Endothelial cell of umbilical vein (primary cell): ENCODE measurements at regions not wholly inside any gene's neighbourhood (a gene's known extent, or its start where the extent isn't known, plus 50 kb on each side); places are given as distances from the start of the nearest gene placed in this dataset.

ENCODE experiments used
- BruUV-seq: library from RNA; stranded (reverse); fragments of 400-500 nt; replicated peaks from 2 replicates; lab custom pipeline; 2021; lab: Mats Ljungman, UMichigan
- CTCF ChIA-PET: fragments of 300-600, 350-600 bp; sonication (Branson Sonifier 250); formaldehyde crosslinking; loops from one replicate; lab custom pipeline; 2021; ENCODE audit warnings: antibody characterized with exemption, inconsistent platforms; lab: Charles Lee
- POLR2A ChIA-PET: fragments of 300-600, 350-600 bp; sonication (Branson Sonifier 250); formaldehyde crosslinking; loops from one replicate; lab custom pipeline; 2021; ENCODE audit warnings: antibody characterized with exemption, inconsistent platforms; lab: Charles Lee
- DNase-seq: peaks from one replicate; pipeline ENCODE4 v3.0.0-alpha.2; 2011; ENCODE audit warnings: low read depth, low spot score
- FAIRE-seq: peaks from 2 replicates; lab custom pipeline; 2011; peaks lifted over from hg19 to GRCh38; lab: Jason Lieb, UNC
- H2AFZ ChIP-seq: 2 replicates; pipeline ENCODE4 v1.6.0; 2012; ENCODE audit warnings: low read depth, low read length, control low read depth, inconsistent platforms
- H3K27ac ChIP-seq: 2 replicates; pipeline ENCODE4 v1.5.1; 2011; ENCODE audit warnings: low read depth, mild to moderate bottlenecking, control low read depth, low read length, moderate library complexity; ENCODE audit not compliant: insufficient read depth
- H3K27me3 ChIP-seq, 2 experiments: 2 replicates each; pipeline versions ENCODE4 v1.6.0 to v1.6.1; 2011; ENCODE audit warnings: low read length in 2 of 2, mixed read lengths in 1 of 2; ENCODE audit not compliant: control insufficient read depth in 2 of 2, insufficient read depth in 2 of 2
- H3K36me3 ChIP-seq, 2 experiments: 2 replicates in 1 of 2; 3 replicates in 1 of 2; pipeline ENCODE4 v1.5.1; 2011; ENCODE audit warnings: low read length in 2 of 2, mild to moderate bottlenecking in 1 of 2, moderate library complexity in 1 of 2; ENCODE audit not compliant: control insufficient read depth in 2 of 2, insufficient read depth in 2 of 2; ENCODE audit errors: extremely low read depth in 1 of 2
- H3K4me1 ChIP-seq: 3 replicates; pipeline ENCODE4 v1.5.1; 2011; ENCODE audit warnings: mild to moderate bottlenecking, low read length; ENCODE audit not compliant: control insufficient read depth, insufficient read depth; ENCODE audit errors: extremely low read depth
- H3K4me2 ChIP-seq: 2 replicates; pipeline ENCODE4 v1.6.1; 2011; ENCODE audit warnings: low read length, control low read depth, mixed read lengths; ENCODE audit not compliant: insufficient read depth
- H3K4me3 ChIP-seq, 3 experiments: fragments of 200-600 bp in 1 of 3; sonication (generic), shearing (Covaris generic) in 1 of 3; replicated peaks in 1 of 3; 2 replicates each; pipeline ENCODE4 v1.5.1; 2011 to 2016; ENCODE audit warnings: control low read depth in 3 of 3, low read length in 3 of 3, mild to moderate bottlenecking in 2 of 3, inconsistent platforms in 1 of 3, low read depth in 1 of 3, moderate library complexity in 1 of 3; ENCODE audit not compliant: insufficient read depth in 1 of 3
- H3K79me2 ChIP-seq: 2 replicates; pipeline ENCODE4 v1.6.0; 2012; ENCODE audit warnings: low read length, inconsistent platforms; ENCODE audit not compliant: control insufficient read depth, insufficient read depth
- H3K9ac ChIP-seq: replicated peaks from 2 replicates; pipeline ENCODE3; 2011; ENCODE audit warnings: low read length, control low read depth; ENCODE audit not compliant: insufficient read depth; ENCODE audit errors: extremely low read depth
- H3K9me1 ChIP-seq: replicated peaks from 3 replicates; pipeline ENCODE4 v1.6.0; 2011; ENCODE audit warnings: mild to moderate bottlenecking, low read length; ENCODE audit not compliant: control insufficient read depth, insufficient read depth; ENCODE audit errors: extremely low read depth
- H3K9me3 ChIP-seq: replicated peaks from 2 replicates; pipeline ENCODE4 v1.5.1; 2012; ENCODE audit warnings: low read length, inconsistent platforms; ENCODE audit not compliant: control insufficient read depth, insufficient read depth
- H4K20me1 ChIP-seq: replicated peaks from 2 replicates; pipeline ENCODE3; 2011; ENCODE audit warnings: mild to moderate bottlenecking, low read length; ENCODE audit not compliant: control insufficient read depth, insufficient read depth; ENCODE audit errors: extremely low read depth
- EZH2 ChIP-seq: IDR thresholded peaks from 2 replicates; pipeline ENCODE4 v1.6.1; 2012; ENCODE audit warnings: borderline replicate concordance, low read depth, mild to moderate bottlenecking, moderate library complexity, low read length, inconsistent platforms; ENCODE audit not compliant: severe bottlenecking
- FOS ChIP-seq: IDR thresholded peaks from 2 replicates; pipeline ENCODE4 v1.6.1; 2011; ENCODE audit warnings: mild to moderate bottlenecking, low read length, moderate library complexity, borderline replicate concordance; ENCODE audit not compliant: insufficient read depth
- GATA2 ChIP-seq: IDR thresholded peaks from 2 replicates; pipeline ENCODE4 v1.7.0; 2011; ENCODE audit warnings: low read depth, mild to moderate bottlenecking, moderate library complexity, mixed read lengths, low read length; ENCODE audit not compliant: insufficient read length, insufficient read depth
- JUN ChIP-seq: IDR thresholded peaks from 2 replicates; pipeline ENCODE4 v1.6.1; 2011; ENCODE audit warnings: borderline replicate concordance, low read depth; ENCODE audit not compliant: insufficient read length, insufficient read depth
- MYC ChIP-seq: IDR thresholded peaks from one replicate; pipeline ENCODE4 v1.6.1; 2011; ENCODE audit warnings: mild to moderate bottlenecking, low read depth, low read length
- POLR2A ChIP-seq: IDR thresholded peaks from 2 replicates; pipeline ENCODE4 v1.6.1; 2012; ENCODE audit warnings: low read depth, mild to moderate bottlenecking, control low read depth, low read length
- POLR2AphosphoS5 ChIP-seq: IDR thresholded peaks from 2 replicates; pipeline ENCODE4 v1.6.1; 2012; ENCODE audit warnings: low read depth, mild to moderate bottlenecking, control low read depth, low read length, moderate library complexity; ENCODE audit not compliant: insufficient read depth
- dilution Hi-C: fragments of 300-500 bp; cut with MboI; formaldehyde crosslinking; loops from one replicate; pipeline ENCODE4 v1.15.0; 2019; ENCODE audit warnings: low sequenced_read_pairs; ENCODE audit not compliant: extremely low pct_ligation_motif_present
- intact Hi-C: fragments of 100-400 bp; cut with micrococcal nuclease; formaldehyde crosslinking; loops from one replicate; pipeline ENCODE4 v1.10.0; 2022
- TF ChIP-seq, protein P1 (sequence below), 2 donors: IDR thresholded peaks; 1 replicate in 1 of 2; 2 replicates in 1 of 2; pipeline ENCODE4 v1.5.1; 2011; ENCODE audit warnings: low read length in 2 of 2, mild to moderate bottlenecking in 2 of 2, moderate library complexity in 2 of 2, control low read depth in 1 of 2, inconsistent platforms in 1 of 2, low read depth in 1 of 2; ENCODE audit not compliant: insufficient read depth in 1 of 2; ENCODE audit errors: extremely low read depth in 1 of 2
- TF ChIP-seq, protein P2 (sequence below): IDR thresholded peaks from 2 replicates; pipeline ENCODE4 v1.6.1; 2011; ENCODE audit not compliant: insufficient read depth, insufficient read length

DNA sequence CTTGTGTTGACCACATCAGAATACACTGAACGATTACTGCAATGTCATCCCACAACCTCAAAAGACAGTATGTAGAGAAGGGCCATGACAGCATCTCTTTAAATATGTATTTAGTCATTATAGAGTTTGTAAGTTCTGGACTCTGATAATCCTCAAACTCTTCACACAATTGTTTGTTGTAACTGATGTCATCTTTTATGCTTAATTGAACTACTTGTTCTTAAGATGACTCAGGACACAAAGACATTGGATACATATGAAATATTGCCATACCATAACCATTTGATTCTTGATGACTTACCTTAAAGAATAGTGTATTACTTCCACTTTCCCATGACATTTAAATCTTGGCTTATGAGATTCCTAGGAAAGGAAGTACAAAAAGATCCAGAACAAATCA lies 347.6 kb downstream of the KLF5 start:
- Histone ChIP-seq H3K4me3 (no peak overlapping the region), H3K79me2 (no peaks in the 10 kb centered on the region), H3K27ac (no peak overlapping the region), H4K20me1 (no peaks in the 10 kb centered on the region), H3K27me3 (no peaks in the 10 kb centered on the region), H3K36me3 (no peaks in the 10 kb centered on the region), H3K9me1 (no peaks in the 10 kb centered on the region), H2AFZ (no peak overlapping the region), H3K9me3 (no peaks in the 10 kb centered on the region), H3K4me1 (no peaks in the 10 kb centered on the region), H3K9ac (no peak overlapping the region), H3K4me2 (no peak overlapping the region)
- intact Hi-C loops (no loop called here), dilution Hi-C loops (no loop called here)
- no peak for DNase-seq
- ChIA-PET POLR2A (no interaction called here), CTCF (interaction anchor here (1.5 kb wide), 1 partner anchor 14 kb away, joined by 5 read pairs; no protein-coding TSS in a partner anchor)
- TF ChIP-seq FOS (no peak), JUN (no peak), POLR2AphosphoS5 (no peak), GATA2 (no peak), MYC (no peak)
- TF ChIP-seq, protein P1, sequence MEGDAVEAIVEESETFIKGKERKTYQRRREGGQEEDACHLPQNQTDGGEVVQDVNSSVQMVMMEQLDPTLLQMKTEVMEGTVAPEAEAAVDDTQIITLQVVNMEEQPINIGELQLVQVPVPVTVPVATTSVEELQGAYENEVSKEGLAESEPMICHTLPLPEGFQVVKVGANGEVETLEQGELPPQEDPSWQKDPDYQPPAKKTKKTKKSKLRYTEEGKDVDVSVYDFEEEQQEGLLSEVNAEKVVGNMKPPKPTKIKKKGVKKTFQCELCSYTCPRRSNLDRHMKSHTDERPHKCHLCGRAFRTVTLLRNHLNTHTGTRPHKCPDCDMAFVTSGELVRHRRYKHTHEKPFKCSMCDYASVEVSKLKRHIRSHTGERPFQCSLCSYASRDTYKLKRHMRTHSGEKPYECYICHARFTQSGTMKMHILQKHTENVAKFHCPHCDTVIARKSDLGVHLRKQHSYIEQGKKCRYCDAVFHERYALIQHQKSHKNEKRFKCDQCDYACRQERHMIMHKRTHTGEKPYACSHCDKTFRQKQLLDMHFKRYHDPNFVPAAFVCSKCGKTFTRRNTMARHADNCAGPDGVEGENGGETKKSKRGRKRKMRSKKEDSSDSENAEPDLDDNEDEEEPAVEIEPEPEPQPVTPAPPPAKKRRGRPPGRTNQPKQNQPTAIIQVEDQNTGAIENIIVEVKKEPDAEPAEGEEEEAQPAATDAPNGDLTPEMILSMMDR (IDR thresholded peaks at IDR 0.05; ENCODE audit: extremely low read depth in 1 of 2, insufficient read depth in 1 of 2, low read depth in 1 of 2, low read length in 2 of 2) = no peak
- BruUV-seq = no TSS peak
- no peak for FAIRE-seq

DNA sequence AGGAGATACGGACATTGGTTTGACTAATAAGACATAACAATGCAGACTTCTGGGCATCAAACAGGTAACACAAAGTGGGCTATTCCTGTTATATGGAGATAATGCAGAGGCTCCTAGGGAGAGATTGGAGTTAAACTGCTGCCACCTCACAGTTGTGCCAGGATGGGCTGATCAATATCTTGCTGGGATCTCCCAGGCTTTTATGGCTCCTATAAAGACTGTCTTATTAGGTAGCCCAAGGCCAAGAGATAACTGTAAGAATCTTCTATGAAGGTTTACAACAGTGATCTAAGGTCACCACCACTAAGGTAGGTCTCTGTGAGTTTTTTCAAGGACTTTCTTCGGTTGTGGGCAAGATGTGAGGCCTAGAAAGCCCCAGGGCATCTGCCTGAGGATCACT lies 345.8 kb downstream of the KLF5 start:
- Histone ChIP-seq H3K27ac (no peak overlapping the region), H3K9ac (no peak overlapping the region), H3K4me1 (no peaks in the 10 kb centered on the region), H3K36me3 (no peaks in the 10 kb centered on the region), H4K20me1 (no peaks in the 10 kb centered on the region), H3K9me3 (no peaks in the 10 kb centered on the region), H2AFZ (no peak overlapping the region), H3K4me3 (no peak overlapping the region), H3K27me3 (no peaks in the 10 kb centered on the region), H3K4me2 (no peak overlapping the region), H3K9me1 (no peaks in the 10 kb centered on the region), H3K79me2 (no peaks in the 10 kb centered on the region)
- FAIRE-seq (no peak), DNase-seq (no peak)
- ChIA-PET CTCF (no interaction called here), POLR2A (no interaction called here)
- BruUV-seq = no TSS peak
- intact Hi-C loops (no loop called here), dilution Hi-C loops (no loop called here)
- no peak for TF ChIP-seq JUN
- TF ChIP-seq, protein P1 (IDR thresholded peaks at IDR 0.05; ENCODE audit: extremely low read depth in 1 of 2, insufficient read depth in 1 of 2, low read depth in 1 of 2, low read length in 2 of 2) = no peak
- no peak for TF ChIP-seq POLR2AphosphoS5
- TF ChIP-seq POLR2A = no peak
- TF ChIP-seq FOS = no peak
- TF ChIP-seq GATA2 = no peak
- no peak for TF ChIP-seq MYC
- no peak for TF ChIP-seq EZH2
- TF ChIP-seq, protein P2, sequence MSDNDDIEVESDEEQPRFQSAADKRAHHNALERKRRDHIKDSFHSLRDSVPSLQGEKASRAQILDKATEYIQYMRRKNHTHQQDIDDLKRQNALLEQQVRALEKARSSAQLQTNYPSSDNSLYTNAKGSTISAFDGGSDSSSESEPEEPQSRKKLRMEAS = no peak
